Panc1 (cell line): ENCODE measurements at regions not wholly inside any gene's neighbourhood (a gene's known extent, or its start where the extent isn't known, plus 50 kb on each side); places are given as distances from the start of the nearest gene placed in this dataset.

Experiments used
- ATAC-seq: fragments of 200-7000 bp; cut with Tn5 transposase; 2 replicates; pipeline ENCODE4 v1.9.1; 2020; ENCODE audit warnings: mild to moderate bottlenecking, moderate library complexity
- BruUV-seq: library from RNA; stranded (reverse); fragments of 400-500 nt; replicated peaks from 2 replicates; lab custom pipeline; 2021; lab: Mats Ljungman, UMichigan
- CTCF ChIA-PET: fragments of 300-600 bp; sonication (Branson Sonifier 250); formaldehyde crosslinking; loops from one replicate; lab custom pipeline; 2022; ENCODE audit warnings: antibody characterized with exemption; lab: Charles Lee
- POLR2A ChIA-PET: fragments of 300-600 bp; sonication (Branson Sonifier 250); formaldehyde crosslinking; loops from one replicate; lab custom pipeline; 2022; ENCODE audit warnings: antibody characterized with exemption; lab: Charles Lee
- DNase-seq: peaks from one replicate; pipeline ENCODE4 v3.0.0-alpha.2; 2010; ENCODE audit warnings: low read depth, low spot score
- H3K27ac ChIP-seq: 2 replicates; pipeline ENCODE4 v1.5.1; 2011; ENCODE audit warnings: mild to moderate bottlenecking, low read length, inconsistent platforms
- H3K27me3 ChIP-seq: fragments of 200-500 bp; sonication (Bioruptor generic); 2 replicates; pipeline ENCODE4 v1.6.0; 2014; ENCODE audit warnings: low read length, inconsistent platforms; ENCODE audit not compliant: control insufficient read depth, insufficient read depth
- H3K36me3 ChIP-seq: fragments of 200-500 bp; sonication (Bioruptor generic); 2 replicates; pipeline ENCODE4 v1.5.1; 2014; ENCODE audit warnings: inconsistent platforms, mild to moderate bottlenecking, low read length, moderate library complexity; ENCODE audit not compliant: control insufficient read depth, insufficient read depth
- H3K4me1 ChIP-seq: 2 replicates; pipeline ENCODE4 v1.5.1; 2011; ENCODE audit warnings: inconsistent platforms, mild to moderate bottlenecking, low read length, moderate library complexity; ENCODE audit not compliant: control insufficient read depth, insufficient read depth
- H3K4me3 ChIP-seq, 2 experiments: 2 replicates each; pipeline ENCODE4 v1.5.1; 2011 to 2012; ENCODE audit warnings: low read depth in 2 of 2, low read length in 2 of 2, mild to moderate bottlenecking in 2 of 2, inconsistent platforms in 1 of 2, moderate library complexity in 1 of 2
- H3K9me3 ChIP-seq: fragments of 200-500 bp; sonication (Bioruptor generic); 2 replicates; pipeline ENCODE4 v1.5.1; 2014; ENCODE audit warnings: low read depth, mild to moderate bottlenecking, inconsistent platforms, low read length, moderate library complexity; ENCODE audit not compliant: control insufficient read depth, insufficient read depth
- CTCF ChIP-seq: fragments of 450-650 bp; IDR thresholded peaks from 2 replicates; pipeline ENCODE4 v1.5.1; 2017; ENCODE audit warnings: mild to moderate bottlenecking
- POLR2AphosphoS5 ChIP-seq: IDR thresholded peaks from 2 replicates; pipeline ENCODE4 v1.6.1; 2012; ENCODE audit warnings: mild to moderate bottlenecking, low read depth, low read length, moderate library complexity
- REST ChIP-seq, 2 experiments: IDR thresholded peaks; 2 replicates each; pipeline ENCODE4 v1.6.1; 2011 to 2012; ENCODE audit warnings: low read depth in 2 of 2, control low read depth in 1 of 2, low read length in 1 of 2, mild to moderate bottlenecking in 1 of 2, moderate library complexity in 1 of 2; ENCODE audit not compliant: insufficient read depth in 1 of 2
- SIN3A ChIP-seq: IDR thresholded peaks from 2 replicates; pipeline ENCODE4 v1.6.1; 2012; ENCODE audit warnings: low read depth, mild to moderate bottlenecking, low read length, moderate library complexity, borderline replicate concordance; ENCODE audit not compliant: insufficient read depth
- TCF7L2 ChIP-seq: IDR thresholded peaks from 2 replicates; pipeline ENCODE4 v1.6.1; 2011; ENCODE audit warnings: mild to moderate bottlenecking, low read depth, low read length, inconsistent platforms
- in situ Hi-C: cut with HindIII; loops from 2 replicates; pipeline ENCODE4 v1.10.0; 2016; ENCODE audit warnings: low sequenced_read_pairs, low pct_unique_long_range_greater_than_20kb
- intact Hi-C: fragments of 100-400 bp; cut with micrococcal nuclease; formaldehyde crosslinking; loops from one replicate; pipeline ENCODE4 v1.10.0; 2022; ENCODE audit not compliant: unreplicated experiment

- ATAC-seq = no peak
- TF ChIP-seq REST (IDR thresholded peaks at IDR 0.05; ENCODE audit: insufficient read depth in 1 of 2, low read depth in 2 of 2, low read length in 1 of 2) (no peak), CTCF (no peak), TCF7L2 (no peak), SIN3A (no peak), POLR2AphosphoS5 (no peak)
- POLR2A ChIA-PET = no interaction called here
- DNase-seq = no peak
- Histone ChIP-seq H3K9me3 (no peaks in the 10 kb centered on the region), H3K36me3 (no peaks in the 10 kb centered on the region), H3K27ac (no peak overlapping the region), H3K4me3 (no peak overlapping the region), H3K27me3 (no peaks in the 10 kb centered on the region), H3K4me1 (no peaks in the 10 kb centered on the region)
- BruUV-seq = no TSS peak
- in situ Hi-C loops = no loop called here
- intact Hi-C loops = no loop called here
- CTCF ChIA-PET = no interaction called here
These were observed 727.0 kb downstream of the NR2F2 start for GRCh38 chr15:97057503-97057902.

DNA sequence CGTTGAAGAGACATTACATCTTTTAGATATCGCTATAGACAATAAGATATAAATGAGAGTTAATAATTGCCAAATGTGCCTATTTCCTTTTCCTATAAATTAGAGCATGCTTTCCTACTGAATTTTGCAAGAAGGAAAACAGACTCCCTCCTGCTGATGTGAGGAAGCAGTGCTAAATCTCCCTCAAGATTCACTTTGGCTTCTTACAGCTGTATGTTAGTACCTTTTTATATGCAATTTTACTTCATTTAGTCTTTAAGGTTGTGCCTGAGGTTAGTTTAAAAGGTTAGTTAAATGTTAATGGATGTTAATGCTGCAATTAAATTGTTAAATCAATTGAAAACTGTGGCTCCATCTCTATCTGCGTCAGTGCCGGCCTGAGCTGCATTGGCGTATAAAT, 728.8 kb downstream of the NR2F2 start:
- H3K27ac ChIP-seq = no peak overlapping the region
- in situ Hi-C loops = no loop called here
- H3K36me3 ChIP-seq = no peaks in the 10 kb centered on the region
- no peaks in the 10 kb centered on the region for H3K9me3 ChIP-seq
- H3K4me1 ChIP-seq = no peaks in the 10 kb centered on the region
- DNase-seq = no peak
- ATAC-seq = no peak
- ChIA-PET CTCF (no interaction called here), POLR2A (no interaction called here)
- no peaks in the 10 kb centered on the region for H3K27me3 ChIP-seq
- intact Hi-C loops = no loop called here
- no TSS peak for BruUV-seq
- TF ChIP-seq REST (IDR thresholded peaks at IDR 0.05; ENCODE audit: insufficient read depth in 1 of 2, low read depth in 2 of 2, low read length in 1 of 2) (no peak), CTCF (no peak), POLR2AphosphoS5 (no peak), SIN3A (no peak), TCF7L2 (no peak)
- H3K4me3 ChIP-seq = no peak overlapping the region
